Mesothelial cell of epicardium (in vitro differentiated cells): ENCODE measurements at regions not wholly inside any gene's neighbourhood (a gene's known extent, or its start where the extent isn't known, plus 50 kb on each side); places are given as distances from the start of the nearest gene placed in this dataset.

Source experiments
- DNase-seq, 2 experiments: peaks; one replicate each; pipeline ENCODE4 v3.0.0; 2021; ENCODE audit warnings: low spot score in 2 of 2; ENCODE audit not compliant: unreplicated experiment in 2 of 2
- H3K27ac Mint-ChIP-seq: 2 replicates; pipeline ENCODE4 v1.8.0; 2021; ENCODE audit warnings: mixed read lengths
- H3K27me3 Mint-ChIP-seq: 2 replicates; pipeline ENCODE4 v1.8.0; 2021; ENCODE audit warnings: low read depth, mixed read lengths
- H3K36me3 Mint-ChIP-seq: 2 replicates; pipeline ENCODE4 v1.8.0; 2021; ENCODE audit warnings: mixed read lengths
- H3K4me1 Mint-ChIP-seq: 2 replicates; pipeline ENCODE4 v1.8.0; 2021; ENCODE audit warnings: mixed read lengths
- H3K4me3 Mint-ChIP-seq: 2 replicates; pipeline ENCODE4 v1.8.0; 2021; ENCODE audit warnings: mild to moderate bottlenecking, moderate library complexity, mixed read lengths
- H3K9me3 Mint-ChIP-seq: 2 replicates; pipeline ENCODE4 v1.8.0; 2021; ENCODE audit warnings: mixed read lengths
- TF ChIP-seq, protein P1 (sequence below): fragments of 200-600 bp; sonication (generic); IDR thresholded peaks from one replicate; pipeline ENCODE4 v1.5.0; 2021; ENCODE audit warnings: antibody characterized with exemption; ENCODE audit not compliant: unreplicated experiment

DNA sequence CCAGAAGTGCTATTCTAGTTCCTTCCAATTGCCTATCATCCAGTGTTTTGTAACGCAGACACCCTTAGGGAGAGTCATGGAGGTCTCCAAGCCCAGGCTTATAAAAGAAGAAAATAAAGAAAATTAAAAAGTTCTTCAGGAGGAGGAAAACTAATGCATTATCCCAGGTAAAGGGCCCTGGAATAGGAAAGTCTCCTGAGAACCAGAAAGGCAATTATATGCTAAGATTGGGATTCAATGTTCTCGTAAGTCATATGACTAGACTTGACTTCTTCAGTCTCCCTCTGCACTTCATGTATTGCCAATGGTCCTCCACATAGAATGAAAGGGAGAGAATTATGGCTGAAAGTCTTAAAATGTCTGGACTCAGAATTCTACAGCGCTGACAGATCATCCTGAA is 154.4 kb upstream of the STK32A start:
- H3K36me3 Mint-ChIP-seq: no peaks in the 10 kb centered on the region
- TF ChIP-seq, protein P1, sequence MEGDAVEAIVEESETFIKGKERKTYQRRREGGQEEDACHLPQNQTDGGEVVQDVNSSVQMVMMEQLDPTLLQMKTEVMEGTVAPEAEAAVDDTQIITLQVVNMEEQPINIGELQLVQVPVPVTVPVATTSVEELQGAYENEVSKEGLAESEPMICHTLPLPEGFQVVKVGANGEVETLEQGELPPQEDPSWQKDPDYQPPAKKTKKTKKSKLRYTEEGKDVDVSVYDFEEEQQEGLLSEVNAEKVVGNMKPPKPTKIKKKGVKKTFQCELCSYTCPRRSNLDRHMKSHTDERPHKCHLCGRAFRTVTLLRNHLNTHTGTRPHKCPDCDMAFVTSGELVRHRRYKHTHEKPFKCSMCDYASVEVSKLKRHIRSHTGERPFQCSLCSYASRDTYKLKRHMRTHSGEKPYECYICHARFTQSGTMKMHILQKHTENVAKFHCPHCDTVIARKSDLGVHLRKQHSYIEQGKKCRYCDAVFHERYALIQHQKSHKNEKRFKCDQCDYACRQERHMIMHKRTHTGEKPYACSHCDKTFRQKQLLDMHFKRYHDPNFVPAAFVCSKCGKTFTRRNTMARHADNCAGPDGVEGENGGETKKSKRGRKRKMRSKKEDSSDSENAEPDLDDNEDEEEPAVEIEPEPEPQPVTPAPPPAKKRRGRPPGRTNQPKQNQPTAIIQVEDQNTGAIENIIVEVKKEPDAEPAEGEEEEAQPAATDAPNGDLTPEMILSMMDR: no peak
- no peak overlapping the region for H3K27ac Mint-ChIP-seq
- no peaks in the 10 kb centered on the region for H3K27me3 Mint-ChIP-seq
- DNase-seq: no peak
- H3K9me3 Mint-ChIP-seq: no peaks in the 10 kb centered on the region
- no peaks in the 10 kb centered on the region for H3K4me1 Mint-ChIP-seq
- no peak overlapping the region for H3K4me3 Mint-ChIP-seq

DNA sequence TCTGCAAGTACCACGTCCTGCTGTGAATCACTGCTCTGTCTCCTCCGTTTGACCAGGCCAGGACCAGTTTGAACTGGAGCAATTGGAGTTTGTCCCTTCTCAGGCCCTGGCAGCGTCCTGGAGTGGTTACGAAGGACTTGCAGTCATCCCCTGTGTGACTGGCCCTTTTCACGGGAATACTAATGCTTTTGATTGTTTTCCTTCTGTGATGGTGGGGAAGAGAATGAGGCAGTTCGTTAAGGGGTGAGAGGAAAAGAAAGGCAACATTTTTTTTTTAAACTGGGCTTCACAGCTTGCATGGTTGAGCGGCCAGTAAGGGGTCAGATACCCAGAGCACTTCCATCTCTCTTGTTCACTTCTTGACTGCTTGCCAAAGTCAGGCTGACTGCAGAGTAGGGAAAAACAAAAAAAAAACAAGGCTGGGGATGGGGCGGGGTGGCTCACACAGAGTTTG is 153.5 kb upstream of the STK32A start:
- Mint-ChIP-seq H3K4me1 (no peaks in the 10 kb centered on the region), H3K36me3 (no peaks in the 10 kb centered on the region), H3K9me3 (no peaks in the 10 kb centered on the region), H3K27me3 (no peaks in the 10 kb centered on the region), H3K4me3 (no peak overlapping the region), H3K27ac (no peak overlapping the region)
- TF ChIP-seq, protein P1: no peak
- DNase-seq: no peak

DNA sequence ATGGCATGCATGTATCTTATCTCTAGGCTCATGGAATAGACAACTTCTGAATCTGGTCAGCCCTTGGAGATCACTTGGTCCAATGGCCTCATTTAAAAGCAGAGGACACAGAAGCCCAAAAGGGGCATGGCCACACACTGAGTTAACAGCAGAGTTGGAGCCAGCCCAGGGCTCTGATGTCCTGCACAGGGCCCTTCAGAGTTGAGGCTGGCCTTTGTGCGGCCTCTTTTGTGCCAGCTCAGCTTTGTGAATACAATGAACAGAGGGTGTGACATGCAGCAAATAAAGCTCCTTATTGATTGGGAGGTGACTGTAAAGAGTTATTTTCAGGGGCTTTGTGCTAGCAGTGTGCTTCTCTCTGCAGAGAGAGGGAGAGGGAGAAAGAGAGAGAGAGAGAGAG is 150.1 kb upstream of the STK32A start:
- no peak overlapping the region for H3K27ac Mint-ChIP-seq

DNA sequence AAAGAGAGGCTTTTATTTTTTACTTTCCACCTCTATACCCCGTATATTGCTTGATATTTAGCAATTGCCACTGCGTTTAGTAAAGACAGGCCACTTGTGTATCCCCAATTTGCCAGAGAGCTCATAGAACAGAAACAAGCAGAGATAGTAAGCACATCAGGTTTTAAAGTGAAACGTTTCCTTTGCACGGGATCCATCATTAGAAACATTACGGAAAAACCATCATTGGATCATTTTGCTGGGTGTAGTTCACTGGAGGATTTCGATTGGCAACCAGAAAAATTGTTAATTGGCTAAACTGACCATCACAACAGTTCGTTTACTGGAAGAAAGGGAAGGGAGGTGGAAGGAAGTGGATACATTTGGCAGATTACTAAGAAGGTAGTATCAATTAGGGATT is 149.4 kb upstream of the STK32A start:
- DNase-seq: no peak
- Mint-ChIP-seq H3K36me3 (no peaks in the 10 kb centered on the region), H3K4me1 (no peaks in the 10 kb centered on the region), H3K4me3 (no peak overlapping the region), H3K27me3 (no peaks in the 10 kb centered on the region), H3K9me3 (peaks cover 6% of the 10 kb centered on the region), H3K27ac (no peak overlapping the region)
- TF ChIP-seq, protein P1: no peak

More for the DNA sequence above, 150.1 kb upstream of the STK32A start:
- TF ChIP-seq, protein P1: no peak
- no peaks in the 10 kb centered on the region for H3K36me3 Mint-ChIP-seq
- no peak for DNase-seq
- H3K4me1 Mint-ChIP-seq: no peaks in the 10 kb centered on the region
- H3K4me3 Mint-ChIP-seq: no peak overlapping the region
- peaks cover 6% of the 10 kb centered on the region for H3K9me3 Mint-ChIP-seq
- no peaks in the 10 kb centered on the region for H3K27me3 Mint-ChIP-seq

DNA sequence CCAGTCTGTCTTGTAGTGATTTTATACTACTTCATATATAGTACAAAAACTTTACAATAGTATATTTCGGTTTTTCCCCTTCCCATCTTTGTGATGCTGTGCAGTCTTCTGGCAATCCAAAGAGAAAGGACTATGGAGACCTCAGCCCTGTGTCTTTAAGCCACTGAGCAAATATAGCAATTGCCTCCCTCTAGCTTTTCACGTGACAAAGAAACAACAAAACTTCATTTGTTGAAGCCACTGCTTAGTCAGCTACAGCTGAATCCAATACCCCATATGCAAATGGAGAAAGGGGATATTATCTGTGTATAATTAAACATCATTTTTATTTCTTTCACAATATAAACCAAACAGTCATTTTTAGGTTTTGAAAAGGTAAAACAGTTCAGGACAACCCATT is 142.8 kb upstream of the STK32A start:
- Mint-ChIP-seq H3K27me3 (no peaks in the 10 kb centered on the region), H3K9me3 (peaks cover 6% of the 10 kb centered on the region), H3K4me3 (no peak overlapping the region), H3K4me1 (peaks cover 13% of the 10 kb centered on the region), H3K36me3 (no peaks in the 10 kb centered on the region), H3K27ac (no peak overlapping the region)
- DNase-seq: no peak
- TF ChIP-seq, protein P1: no peak

DNA sequence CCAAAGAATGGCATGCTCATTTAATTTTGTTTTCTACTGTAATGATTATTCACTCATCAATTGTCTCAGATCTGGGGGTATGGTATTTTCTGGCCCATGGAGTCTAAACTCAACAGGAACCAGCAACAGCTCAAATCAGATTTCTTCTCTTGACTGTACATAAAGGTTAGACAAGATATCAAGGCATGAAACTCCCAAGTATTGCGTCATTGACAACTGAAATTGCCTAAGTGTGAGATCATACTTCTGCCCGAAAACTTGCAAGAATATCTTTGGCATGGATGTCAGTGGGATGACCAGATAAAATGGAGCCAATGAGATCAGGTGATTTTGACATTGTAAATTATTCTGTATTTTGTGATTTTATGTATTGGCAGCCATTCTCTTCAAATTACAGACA is 141.7 kb upstream of the STK32A start:
- TF ChIP-seq, protein P1: no peak
- Mint-ChIP-seq H3K27me3 (no peaks in the 10 kb centered on the region), H3K27ac (no peak overlapping the region), H3K4me1 (peaks cover 14% of the 10 kb centered on the region), H3K4me3 (no peak overlapping the region), H3K36me3 (no peaks in the 10 kb centered on the region), H3K9me3 (peaks cover 6% of the 10 kb centered on the region)
- DNase-seq: no peak
